ENCODE measurements at regions not wholly inside any gene's neighbourhood (a gene's known extent, or its start where the extent isn't known, plus 50 kb on each side); places are given as distances from the start of the nearest gene placed in this dataset.

DNA sequence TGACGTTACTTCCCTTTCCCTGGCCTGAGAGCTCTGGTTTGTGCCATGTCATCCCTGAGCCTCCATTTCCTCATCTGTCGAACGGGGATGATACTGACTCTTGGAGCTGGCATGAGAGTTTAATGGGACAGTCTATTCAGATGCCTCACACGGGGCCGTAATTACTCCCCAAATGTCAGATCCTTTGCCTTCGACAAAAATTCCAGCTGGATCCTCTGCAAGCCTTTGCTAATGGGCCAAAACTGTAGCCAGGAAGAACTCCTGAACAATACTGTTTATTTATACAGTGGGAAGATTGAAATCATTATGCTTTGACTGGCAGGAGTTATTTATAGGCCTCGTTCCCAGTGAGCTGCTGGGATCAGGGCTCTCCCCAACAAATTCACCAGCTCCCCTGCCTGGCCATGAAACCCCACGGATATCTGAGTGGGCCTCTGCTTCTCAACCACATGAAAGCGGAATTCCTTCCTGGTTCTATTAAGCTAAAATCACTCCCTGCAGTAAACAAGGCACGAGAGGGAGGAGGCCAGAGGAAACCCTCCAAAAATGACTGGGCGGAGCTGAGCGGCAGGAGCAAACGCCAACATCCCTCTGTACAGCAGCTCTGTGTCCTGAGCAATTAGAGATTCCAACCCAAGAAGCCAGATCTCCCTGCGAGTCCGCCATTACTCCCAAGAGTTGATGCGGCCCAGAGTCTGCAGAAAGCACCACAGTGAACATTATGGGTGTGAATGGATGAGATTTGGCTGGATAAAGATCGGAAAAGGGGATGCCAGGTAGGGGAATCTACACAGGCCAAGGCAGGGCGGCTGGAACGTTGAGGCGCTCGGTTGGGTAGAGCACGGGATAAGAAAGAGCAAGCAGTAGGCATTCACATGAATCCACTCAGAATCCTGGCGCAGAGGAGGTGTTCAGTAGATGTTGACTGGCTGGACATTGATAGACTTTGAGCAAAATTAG is 326.1 kb downstream of the BCL11B start:
- ATAC-seq (ENCODE audit: low read depth) (no peak), DNase-seq (no peak)
- Histone ChIP-seq H3K4me1 (ENCODE audit: control insufficient read depth, insufficient read depth, low read length) (no peaks in the 10 kb centered on the region), H2BK5ac (ENCODE audit: low read depth, low read length, poor library complexity, severe bottlenecking) (no peak overlapping the region), H4K5ac (ENCODE audit: low read depth, low read length) (no peak overlapping the region), H3K14ac (replicated peaks; ENCODE audit: low read depth, low read length) (no peak overlapping the region), H2AFZ (replicated peaks; ENCODE audit: low read length, poor library complexity) (no peak overlapping the region), H3K9me1 (ENCODE audit: insufficient read depth, low read length) (no peaks in the 10 kb centered on the region), H3K9me3 (ENCODE audit: control insufficient read depth, insufficient read depth, low read length) (peaks cover 37% of the 10 kb centered on the region), H4K91ac (ENCODE audit: insufficient read depth, low read depth, low read length) (no peak overlapping the region), H2AK9ac (replicated peaks; ENCODE audit: low read depth, low read length, poor library complexity) (no peak overlapping the region), H2AK5ac (ENCODE audit: low read depth, low read length) (no peak overlapping the region), H3K9ac (ENCODE audit: low read depth, low read length) (no peak overlapping the region), H3K27me3 (ENCODE audit: control insufficient read depth, insufficient read depth, low read length) (no peaks in the 10 kb centered on the region), H3K4me2 (ENCODE audit: low read depth, low read length) (no peak overlapping the region), H3K4me3 (ENCODE audit: insufficient read depth, low read depth, low read length) (no peak overlapping the region), H3K27ac (ENCODE audit: insufficient read depth, low read length) (no peak overlapping the region), H3K36me3 (ENCODE audit: control insufficient read depth, insufficient read depth, low read length) (no peaks in the 10 kb centered on the region), H3K4ac (ENCODE audit: low read depth, low read length) (no peak overlapping the region), H3K79me1 (ENCODE audit: low read depth in 1 of 2, low read length in 2 of 2) (no peaks in the 10 kb centered on the region), H3K56ac (ENCODE audit: extremely low read depth, insufficient read depth, low read length) (no peak overlapping the region), H4K8ac (ENCODE audit: low read depth in 2 of 2, low read length in 2 of 2) (no peak overlapping the region), H4K20me1 (ENCODE audit: insufficient read depth, low read length) (no peaks in the 10 kb centered on the region), H2BK20ac (ENCODE audit: low read depth, low read length) (no peak overlapping the region), H3K23ac (ENCODE audit: low read depth, low read length) (no peak overlapping the region), H3K18ac (ENCODE audit: low read depth, low read length) (no peak overlapping the region), H2BK120ac (ENCODE audit: low read depth, low read length) (no peak overlapping the region), H2BK15ac (ENCODE audit: low read depth, low read length) (no peak overlapping the region)
- CTCF ChIA-PET = interaction anchor here (0.7 kb wide), 1 partner anchor 1827 kb away, joined by 3 read pairs; no protein-coding TSS in a partner anchor
- dilution Hi-C loops (cut with HindIII; ENCODE audit: low sequenced_read_pairs, unreplicated experiment) = no loop called here
- WGBS, 2 experiments (ENCODE audit: extremely low coverage in 2 of 2, insufficient read length in 1 of 2) = 50% methylated on average over 7 of the region's 23 CpGs; no CpG with 5 or more reads in 1 of the 2 experiments
- POLR2A ChIA-PET (ENCODE audit: unreplicated experiment) = no interaction called here
- BruUV-seq (replicated peaks) = no TSS peak
- in situ Hi-C loops (cut with MboI; ENCODE audit: low sequenced_read_pairs) = no loop called here
- intact Hi-C loops (cut with micrococcal nuclease) = no loop called here
- TF ChIP-seq, protein P1, sequence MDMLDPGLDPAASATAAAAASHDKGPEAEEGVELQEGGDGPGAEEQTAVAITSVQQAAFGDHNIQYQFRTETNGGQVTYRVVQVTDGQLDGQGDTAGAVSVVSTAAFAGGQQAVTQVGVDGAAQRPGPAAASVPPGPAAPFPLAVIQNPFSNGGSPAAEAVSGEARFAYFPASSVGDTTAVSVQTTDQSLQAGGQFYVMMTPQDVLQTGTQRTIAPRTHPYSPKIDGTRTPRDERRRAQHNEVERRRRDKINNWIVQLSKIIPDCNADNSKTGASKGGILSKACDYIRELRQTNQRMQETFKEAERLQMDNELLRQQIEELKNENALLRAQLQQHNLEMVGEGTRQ (IDR thresholded peaks at IDR 0.05; ENCODE audit: low read depth, low read length) = no peak
- TF ChIP-seq SMC3 (IDR thresholded peaks at IDR 0.05; ENCODE audit: low read depth, low read length) = no peak
- no peak for TF ChIP-seq RFX5 (IDR thresholded peaks at IDR 0.05; ENCODE audit: low read depth, low read length)
- no peak for TF ChIP-seq NFE2L2 (IDR thresholded peaks at IDR 0.05; ENCODE audit: low read depth, low read length)
- TF ChIP-seq MAZ (IDR thresholded peaks at IDR 0.05; ENCODE audit: borderline replicate concordance, low read depth, low read length) = no peak
- TF ChIP-seq RCOR1 (IDR thresholded peaks at IDR 0.05; ENCODE audit: insufficient replicate concordance, low read length) = no peak

Measured in IMR-90 (cell line).